GM12878 (cell line): ENCODE measurements at regions not wholly inside any gene's neighbourhood (a gene's known extent, or its start where the extent isn't known, plus 50 kb on each side); places are given as distances from the start of the nearest gene placed in this dataset.

ENCODE experiments used
- ATAC-seq: fragments of 200-7000 bp; cut with Tn5 transposase; 3 replicates; pipeline ENCODE4 v1.9.1; 2020; ENCODE audit warnings: mild to moderate bottlenecking, moderate library complexity
- BruUV-seq: library from RNA; stranded (reverse); fragments of 400-500 nt; replicated peaks from 2 replicates; lab custom pipeline; 2021; lab: Mats Ljungman, UMichigan
- CTCF ChIA-PET: fragments of 300-600 bp; sonication (Branson Sonifier 250); formaldehyde crosslinking; extraction: SDS; loops from one replicate; lab custom pipeline; 2021; ENCODE audit warnings: inconsistent platforms; lab: Yijun Ruan, JAX
- POLR2A ChIA-PET: fragments of 350-600 bp; formaldehyde crosslinking; extraction: SDS; loops from one replicate; lab custom pipeline; 2021; ENCODE audit warnings: inconsistent platforms; lab: Charles Lee
- RAD21 ChIA-PET: fragments of 300-600 bp; sonication (Branson Sonifier 250); formaldehyde crosslinking; loops from one replicate; lab custom pipeline; 2023; ENCODE audit warnings: antibody characterized with exemption; ENCODE audit not compliant: unreplicated experiment; lab: Charles Lee
- SMC1A ChIA-PET: fragments of 300-600 bp; sonication (Branson Sonifier 250); formaldehyde crosslinking; loops from one replicate; lab custom pipeline; 2023; ENCODE audit not compliant: unreplicated experiment, uncharacterized antibody; lab: Charles Lee
- DNase-seq: peaks from one replicate; pipeline ENCODE4 v3.0.0-alpha.2; 2011; ENCODE audit warnings: low read depth, low spot score
- FAIRE-seq: peaks from 3 replicates; lab custom pipeline; 2011; peaks lifted over from hg19 to GRCh38; lab: Jason Lieb, UNC
- H2AFZ ChIP-seq: 2 replicates; pipeline ENCODE4 v1.6.0; 2011; ENCODE audit warnings: low read depth, low read length, control low read depth; ENCODE audit not compliant: control insufficient read depth
- H3K27ac ChIP-seq: 2 replicates; pipeline ENCODE4 v1.5.1; 2011; ENCODE audit warnings: control low read depth; ENCODE audit not compliant: control insufficient read depth, insufficient read depth
- H3K27me3 ChIP-seq, 2 experiments: replicated peaks in 1 of 2; 2 replicates each; pipeline versions ENCODE4 v1.6.0 to v1.6.1; 2011; ENCODE audit warnings: low read length in 1 of 2; ENCODE audit not compliant: control insufficient read depth in 2 of 2, insufficient read depth in 2 of 2
- H3K36me3 ChIP-seq, 2 experiments: 2 replicates each; pipeline ENCODE4 v1.5.1; 2011; ENCODE audit warnings: low read length in 1 of 2; ENCODE audit not compliant: control insufficient read depth in 2 of 2, insufficient read depth in 2 of 2
- H3K4me1 ChIP-seq: 2 replicates; pipeline ENCODE4 v1.6.1; 2011; ENCODE audit warnings: mild to moderate bottlenecking, low read length, moderate library complexity, mixed read lengths; ENCODE audit not compliant: control insufficient read depth, insufficient read depth
- H3K4me2 ChIP-seq: 2 replicates; pipeline ENCODE4 v1.6.0; 2011; ENCODE audit warnings: control low read depth; ENCODE audit not compliant: control insufficient read depth, insufficient read depth
- H3K4me3 ChIP-seq: fragments of 200-600 bp; sonication (generic); 2 replicates; pipeline ENCODE4 v1.5.1; 2016
- H3K79me2 ChIP-seq: 2 replicates; pipeline ENCODE4 v1.6.0; 2011; ENCODE audit warnings: low read length; ENCODE audit not compliant: control insufficient read depth, insufficient read depth
- H3K9ac ChIP-seq: 2 replicates; pipeline ENCODE4 v1.8.0; 2011; ENCODE audit warnings: low read length, control low read depth, mixed read lengths; ENCODE audit not compliant: control insufficient read depth, insufficient read depth
- H3K9me3 ChIP-seq: replicated peaks from 3 replicates; pipeline ENCODE4 v1.5.1; 2011; ENCODE audit warnings: mild to moderate bottlenecking, low read length; ENCODE audit not compliant: control insufficient read depth, insufficient read depth
- H4K20me1 ChIP-seq: 2 replicates; pipeline ENCODE4 v1.6.0; 2011; ENCODE audit not compliant: control insufficient read depth, insufficient read depth
- MXI1 ChIP-seq: fragments of 150-350 bp; IDR thresholded peaks from 2 replicates; pipeline ENCODE4 v1.6.1; 2011; ENCODE audit warnings: low read depth, mild to moderate bottlenecking, inconsistent platforms, low read length, improper control_type of control experiment
- NR2F1 ChIP-seq: fragments of 450-650 bp; conservative IDR thresholded peaks from 2 replicates; pipeline ENCODE4 v1.6.1; 2017; ENCODE audit warnings: mild to moderate bottlenecking
- RFX5 ChIP-seq: IDR thresholded peaks from 2 replicates; pipeline ENCODE4 v1.6.1; 2011; ENCODE audit warnings: low read depth, low read length, improper control_type of control experiment
- STAT1 ChIP-seq: fragments of 450-650 bp; conservative IDR thresholded peaks from 2 replicates; pipeline ENCODE4 v1.6.1; 2014; ENCODE audit warnings: antibody characterized with exemption, mild to moderate bottlenecking
- SUZ12 ChIP-seq: fragments of 200-600 bp; sonication (generic); IDR thresholded peaks from one replicate; pipeline ENCODE4 v1.6.1; 2018; ENCODE audit warnings: antibody characterized with exemption, mild to moderate bottlenecking; ENCODE audit not compliant: unreplicated experiment
- ZNF217 ChIP-seq: fragments of 450-650 bp; IDR thresholded peaks from 2 replicates; pipeline ENCODE4 v1.6.1; 2017; ENCODE audit warnings: antibody characterized with exemption, mild to moderate bottlenecking
- ZNF622 ChIP-seq: fragments of 450-650 bp; IDR thresholded peaks from 2 replicates; pipeline ENCODE4 v1.6.1; 2017; ENCODE audit warnings: mild to moderate bottlenecking, inconsistent platforms
- WGBS: methylation state at CpG from one replicate; pipeline ENCODE4 v1.1.6; 2016; ENCODE audit warnings: low lambda C conversion rate; ENCODE audit not compliant: insufficient replicate concordance, insufficient coverage; ENCODE audit errors: missing lambda C conversion rate; 5-methylcytosine and 5-hydroxymethylcytosine counted together
- in situ Hi-C: fragments of 300-500 bp; cut with MboI; formaldehyde crosslinking; loops from 9 replicates; pipeline ENCODE4 v1.14.3; 2018; ENCODE audit warnings: mixed read lengths
- intact Hi-C: fragments of 100-400 bp; cut with micrococcal nuclease; formaldehyde crosslinking; loops from one replicate; pipeline ENCODE4 v1.14.2; 2022; ENCODE audit not compliant: unreplicated experiment
- TF ChIP-seq, protein P1 (sequence below): IDR thresholded peaks from 2 replicates; pipeline ENCODE4 v1.6.1; 2012; ENCODE audit warnings: low read depth, low read length, improper control_type of control experiment
- TF ChIP-seq, protein P2 (sequence below): fragments of 450-650 bp; IDR thresholded peaks from 2 replicates; pipeline ENCODE4 v1.6.1; 2016; ENCODE audit warnings: mild to moderate bottlenecking
- TF ChIP-seq, protein P3 (sequence below): fragments of 450-650 bp; IDR thresholded peaks from 2 replicates; pipeline ENCODE4 v1.6.1; 2017; ENCODE audit warnings: antibody characterized with exemption, mild to moderate bottlenecking, moderate library complexity
- TF ChIP-seq, protein P4 (sequence below): fragments of 450-650 bp; IDR thresholded peaks from 2 replicates; pipeline ENCODE4 v1.6.1; 2018; ENCODE audit warnings: borderline replicate concordance, mild to moderate bottlenecking; ENCODE audit not compliant: partially characterized antibody

DNA sequence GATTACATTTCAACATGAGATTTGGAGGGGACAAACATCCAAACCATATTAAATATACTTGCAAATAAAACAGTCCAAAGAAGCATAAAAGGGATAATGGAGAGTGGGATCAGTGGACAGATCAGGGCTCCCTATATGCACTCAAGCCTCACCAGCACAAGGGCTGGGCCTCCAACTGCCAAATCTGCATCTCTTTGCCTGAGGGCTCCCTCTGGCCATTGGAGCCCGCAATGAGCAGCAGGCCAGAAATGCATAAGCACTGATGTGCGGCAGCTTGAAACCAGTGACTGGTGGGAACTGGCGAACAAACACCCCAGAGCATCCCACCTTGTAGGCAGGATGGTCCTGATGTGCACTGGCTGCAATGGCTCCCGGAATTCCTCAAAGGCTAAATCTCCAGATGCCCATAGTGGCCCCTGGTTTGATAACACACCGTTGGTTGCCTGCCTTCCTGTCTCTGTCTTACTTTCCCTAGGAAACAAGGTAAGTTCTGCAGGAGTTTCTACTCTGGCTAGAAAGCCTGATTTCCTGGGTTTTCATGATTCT lies 55.9 kb upstream of the POMGNT2 start:
- in situ Hi-C loops: loop anchor here (5.0 kb wide), 1 partner anchor 216 kb away; no protein-coding TSS in a partner anchor
- intact Hi-C loops: loop anchor here (1.0 to 5.0 kb wide), 3 partner anchors 61 to 341 kb away; no protein-coding TSS in a partner anchor
- POLR2A ChIA-PET: no interaction called here
- CTCF ChIA-PET: interaction anchor here (0.5 to 7.6 kb wide), 23 partner anchors 8 to 342 kb away, joined by 3 to 84 read pairs (median 3); no protein-coding TSS in a partner anchor
- no peaks in the 10 kb centered on the region for H3K36me3 ChIP-seq
- no peaks in the 10 kb centered on the region for H3K27me3 ChIP-seq
- no peak overlapping the region for H2AFZ ChIP-seq
- H3K4me2 ChIP-seq: no peak overlapping the region
- H3K4me1 ChIP-seq: no peaks in the 10 kb centered on the region; the same call in 1 of the 2 replicates
- H4K20me1 ChIP-seq: no peaks in the 10 kb centered on the region
- no peak overlapping the region for H3K4me3 ChIP-seq
- RAD21 ChIA-PET: interaction anchor here (0.6 to 2.6 kb wide), 29 partner anchors 9 to 341 kb away, joined by 3 to 31 read pairs (median 4); no protein-coding TSS in a partner anchor
- FAIRE-seq (no peak), DNase-seq (no peak), ATAC-seq (peak; percentile 47)
- no peak overlapping the region for H3K27ac ChIP-seq
- no peaks in the 10 kb centered on the region; the same call in 2 of the 3 replicates for H3K9me3 ChIP-seq
- H3K79me2 ChIP-seq: no peaks in the 10 kb centered on the region
- no peak overlapping the region for H3K9ac ChIP-seq
- BruUV-seq: no TSS peak
- SMC1A ChIA-PET: interaction anchor here (0.5 to 5.3 kb wide), 27 partner anchors 12 to 374 kb away, joined by 3 to 79 read pairs (median 4); no protein-coding TSS in a partner anchor
- WGBS: 28% methylated on average over 5 of the region's 5 CpGs
- TF ChIP-seq, protein P1, sequence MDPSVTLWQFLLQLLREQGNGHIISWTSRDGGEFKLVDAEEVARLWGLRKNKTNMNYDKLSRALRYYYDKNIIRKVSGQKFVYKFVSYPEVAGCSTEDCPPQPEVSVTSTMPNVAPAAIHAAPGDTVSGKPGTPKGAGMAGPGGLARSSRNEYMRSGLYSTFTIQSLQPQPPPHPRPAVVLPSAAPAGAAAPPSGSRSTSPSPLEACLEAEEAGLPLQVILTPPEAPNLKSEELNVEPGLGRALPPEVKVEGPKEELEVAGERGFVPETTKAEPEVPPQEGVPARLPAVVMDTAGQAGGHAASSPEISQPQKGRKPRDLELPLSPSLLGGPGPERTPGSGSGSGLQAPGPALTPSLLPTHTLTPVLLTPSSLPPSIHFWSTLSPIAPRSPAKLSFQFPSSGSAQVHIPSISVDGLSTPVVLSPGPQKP: no peak
- TF ChIP-seq, protein P2, sequence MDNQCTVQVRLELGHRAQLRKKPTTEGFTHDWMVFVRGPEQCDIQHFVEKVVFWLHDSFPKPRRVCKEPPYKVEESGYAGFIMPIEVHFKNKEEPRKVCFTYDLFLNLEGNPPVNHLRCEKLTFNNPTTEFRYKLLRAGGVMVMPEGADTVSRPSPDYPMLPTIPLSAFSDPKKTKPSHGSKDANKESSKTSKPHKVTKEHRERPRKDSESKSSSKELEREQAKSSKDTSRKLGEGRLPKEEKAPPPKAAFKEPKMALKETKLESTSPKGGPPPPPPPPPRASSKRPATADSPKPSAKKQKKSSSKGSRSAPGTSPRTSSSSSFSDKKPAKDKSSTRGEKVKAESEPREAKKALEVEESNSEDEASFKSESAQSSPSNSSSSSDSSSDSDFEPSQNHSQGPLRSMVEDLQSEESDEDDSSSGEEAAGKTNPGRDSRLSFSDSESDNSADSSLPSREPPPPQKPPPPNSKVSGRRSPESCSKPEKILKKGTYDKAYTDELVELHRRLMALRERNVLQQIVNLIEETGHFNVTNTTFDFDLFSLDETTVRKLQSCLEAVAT: no peak
- TF ChIP-seq ZNF622 (no peak), SUZ12 (no peak), ZNF217 (no peak), MXI1 (no peak), NR2F1 (no peak), STAT1 (no peak), RFX5 (no peak)
- TF ChIP-seq, protein P3, sequence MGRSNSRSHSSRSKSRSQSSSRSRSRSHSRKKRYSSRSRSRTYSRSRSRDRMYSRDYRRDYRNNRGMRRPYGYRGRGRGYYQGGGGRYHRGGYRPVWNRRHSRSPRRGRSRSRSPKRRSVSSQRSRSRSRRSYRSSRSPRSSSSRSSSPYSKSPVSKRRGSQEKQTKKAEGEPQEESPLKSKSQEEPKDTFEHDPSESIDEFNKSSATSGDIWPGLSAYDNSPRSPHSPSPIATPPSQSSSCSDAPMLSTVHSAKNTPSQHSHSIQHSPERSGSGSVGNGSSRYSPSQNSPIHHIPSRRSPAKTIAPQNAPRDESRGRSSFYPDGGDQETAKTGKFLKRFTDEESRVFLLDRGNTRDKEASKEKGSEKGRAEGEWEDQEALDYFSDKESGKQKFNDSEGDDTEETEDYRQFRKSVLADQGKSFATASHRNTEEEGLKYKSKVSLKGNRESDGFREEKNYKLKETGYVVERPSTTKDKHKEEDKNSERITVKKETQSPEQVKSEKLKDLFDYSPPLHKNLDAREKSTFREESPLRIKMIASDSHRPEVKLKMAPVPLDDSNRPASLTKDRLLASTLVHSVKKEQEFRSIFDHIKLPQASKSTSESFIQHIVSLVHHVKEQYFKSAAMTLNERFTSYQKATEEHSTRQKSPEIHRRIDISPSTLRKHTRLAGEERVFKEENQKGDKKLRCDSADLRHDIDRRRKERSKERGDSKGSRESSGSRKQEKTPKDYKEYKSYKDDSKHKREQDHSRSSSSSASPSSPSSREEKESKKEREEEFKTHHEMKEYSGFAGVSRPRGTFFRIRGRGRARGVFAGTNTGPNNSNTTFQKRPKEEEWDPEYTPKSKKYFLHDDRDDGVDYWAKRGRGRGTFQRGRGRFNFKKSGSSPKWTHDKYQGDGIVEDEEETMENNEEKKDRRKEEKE: no peak
- TF ChIP-seq, protein P4, sequence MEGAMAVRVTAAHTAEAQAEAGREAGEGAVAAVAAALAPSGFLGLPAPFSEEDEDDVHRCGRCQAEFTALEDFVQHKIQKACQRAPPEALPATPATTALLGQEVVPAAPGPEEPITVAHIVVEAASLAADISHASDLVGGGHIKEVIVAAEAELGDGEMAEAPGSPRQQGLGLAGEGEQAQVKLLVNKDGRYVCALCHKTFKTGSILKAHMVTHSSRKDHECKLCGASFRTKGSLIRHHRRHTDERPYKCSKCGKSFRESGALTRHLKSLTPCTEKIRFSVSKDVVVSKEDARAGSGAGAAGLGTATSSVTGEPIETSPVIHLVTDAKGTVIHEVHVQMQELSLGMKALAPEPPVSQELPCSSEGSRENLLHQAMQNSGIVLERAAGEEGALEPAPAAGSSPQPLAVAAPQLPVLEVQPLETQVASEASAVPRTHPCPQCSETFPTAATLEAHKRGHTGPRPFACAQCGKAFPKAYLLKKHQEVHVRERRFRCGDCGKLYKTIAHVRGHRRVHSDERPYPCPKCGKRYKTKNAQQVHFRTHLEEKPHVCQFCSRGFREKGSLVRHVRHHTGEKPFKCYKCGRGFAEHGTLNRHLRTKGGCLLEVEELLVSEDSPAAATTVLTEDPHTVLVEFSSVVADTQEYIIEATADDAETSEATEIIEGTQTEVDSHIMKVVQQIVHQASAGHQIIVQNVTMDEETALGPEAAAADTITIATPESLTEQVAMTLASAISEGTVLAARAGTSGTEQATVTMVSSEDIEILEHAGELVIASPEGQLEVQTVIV: no peak
